ENCODE measurements at regions not wholly inside any gene's neighbourhood (a gene's known extent, or its start where the extent isn't known, plus 50 kb on each side); places are given as distances from the start of the nearest gene placed in this dataset.
"Not testable (repeated sequence)": the region's sequence is repeated elsewhere in the genome, so short reads cannot be mapped to it uniquely, and the experiment has no call there.

GRCh38 chrX:87448613-87449012 is 69.0 kb upstream of the KLHL4 start:
- TF ChIP-seq POLR2AphosphoS5 (IDR thresholded peaks at IDR 0.05; ENCODE audit: borderline replicate concordance, low read depth, low read length); EZH2 (IDR thresholded peaks at IDR 0.05); FOXP2 (optimal IDR thresholded peaks at IDR 0.05; ENCODE audit: control extremely low read depth, extremely low read length, insufficient read depth): not testable (repeated sequence)
